HG03064 (cell line): ENCODE measurements at regions not wholly inside any gene's neighbourhood (a gene's known extent, or its start where the extent isn't known, plus 50 kb on each side); places are given as distances from the start of the nearest gene placed in this dataset.

Experiments used
- ATAC-seq: cut with Tn5 transposase; IDR thresholded peaks from one replicate; pipeline ENCODE4 v1.9.1; 2021; ENCODE audit warnings: low read depth; ENCODE audit not compliant: unreplicated experiment

DNA sequence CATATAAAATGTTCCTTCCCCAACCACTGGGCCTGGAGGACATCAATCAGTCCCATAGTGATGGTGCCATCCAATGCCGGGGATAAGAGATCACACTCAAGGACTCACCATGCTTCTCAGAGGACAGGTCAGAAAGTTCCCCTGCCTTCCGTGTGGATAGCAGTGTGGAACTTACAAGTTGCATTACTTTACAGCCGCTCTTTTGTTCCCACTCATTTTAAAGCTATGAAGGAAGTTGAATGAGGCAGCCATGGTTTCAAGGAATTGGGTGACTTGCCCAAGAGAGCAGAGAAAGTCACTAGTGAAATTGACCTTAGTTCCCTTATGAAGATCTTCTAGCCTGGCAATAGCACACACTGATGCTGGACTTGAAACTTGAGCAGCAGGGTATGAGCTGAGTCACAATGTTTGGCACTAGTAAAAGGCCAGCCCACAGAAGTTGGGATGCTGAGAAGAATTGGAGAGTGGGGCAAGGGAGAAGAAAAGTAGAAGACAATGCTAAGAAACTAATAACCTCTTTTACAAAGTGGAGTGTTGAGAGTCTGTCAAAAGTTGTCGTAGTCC lies 78.7 kb downstream of the CXCL12 start:
- ATAC-seq: no peak

DNA sequence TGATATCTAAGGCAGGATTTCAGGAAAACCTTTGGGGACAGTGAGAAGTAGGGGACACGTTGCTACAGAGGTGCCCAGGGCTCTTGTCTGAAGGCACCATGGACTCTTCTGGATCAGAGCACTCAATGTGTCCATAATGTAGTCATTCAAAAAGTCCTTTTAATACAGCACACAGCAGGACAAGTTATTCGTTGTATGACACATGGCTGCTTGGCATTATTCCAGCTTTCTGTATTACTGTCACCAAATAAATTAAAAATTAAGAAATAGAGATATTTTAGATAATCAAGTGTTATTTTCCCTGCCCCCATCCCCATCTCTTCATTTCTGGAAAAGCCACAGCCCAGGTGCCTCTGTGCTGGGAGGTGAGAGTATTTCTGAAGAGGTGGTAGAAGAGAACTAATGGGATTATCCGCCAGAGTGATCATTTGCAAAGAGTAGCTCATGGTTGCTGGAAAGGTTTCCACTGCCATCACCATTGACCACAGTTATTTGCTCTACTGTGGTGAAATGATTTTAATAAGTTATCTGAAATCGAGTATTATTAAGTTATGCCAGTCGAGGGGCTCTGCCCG lies 83.0 kb downstream of the CXCL12 start:
- no peak for ATAC-seq

DNA sequence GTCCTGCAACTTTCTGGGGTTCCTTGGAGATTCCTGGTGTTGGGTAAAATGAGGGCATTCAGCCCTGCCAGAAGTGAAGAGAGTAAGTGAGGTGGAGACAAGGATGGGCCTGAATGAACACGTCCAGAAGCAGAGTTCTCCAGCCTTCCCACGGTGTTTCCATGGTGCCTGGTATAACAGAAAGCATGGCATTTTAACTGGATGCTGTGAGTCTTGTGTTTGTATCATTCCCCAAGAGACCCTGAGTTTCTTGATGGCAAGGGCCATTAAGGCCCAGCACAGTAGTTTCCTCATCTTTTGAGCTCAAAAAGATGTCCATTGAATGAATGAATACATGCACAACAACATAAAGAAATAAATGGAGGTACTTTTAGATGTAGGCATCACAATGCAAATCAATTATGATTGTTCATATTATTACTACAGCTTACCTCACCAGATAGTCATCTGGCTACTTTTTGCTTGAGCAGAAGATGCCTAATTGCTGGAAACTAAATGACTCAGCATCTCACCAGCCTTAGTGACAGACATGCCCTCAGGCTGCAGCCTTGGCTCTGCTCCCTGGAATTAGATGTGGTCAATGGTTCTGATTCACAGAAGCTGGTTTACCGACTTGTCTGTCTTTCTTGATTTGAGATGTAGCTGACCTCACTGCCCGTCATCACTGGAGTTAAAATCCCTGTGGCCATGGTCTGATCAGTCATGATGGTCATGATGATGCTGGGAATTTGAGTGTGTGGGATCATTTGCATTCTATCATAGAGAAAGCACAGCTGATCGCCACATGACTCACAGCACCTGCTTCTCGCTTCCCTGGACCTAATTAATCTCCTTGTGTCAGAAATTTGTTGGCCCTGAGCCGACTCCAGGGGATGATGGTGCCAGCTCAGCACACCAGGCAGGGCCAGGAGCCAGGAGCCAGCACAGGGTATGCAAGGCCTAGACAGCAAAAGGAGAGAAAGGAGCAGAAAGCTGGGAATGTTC lies 83.9 kb downstream of the CXCL12 start:
- peak; percentile 81 for ATAC-seq

DNA sequence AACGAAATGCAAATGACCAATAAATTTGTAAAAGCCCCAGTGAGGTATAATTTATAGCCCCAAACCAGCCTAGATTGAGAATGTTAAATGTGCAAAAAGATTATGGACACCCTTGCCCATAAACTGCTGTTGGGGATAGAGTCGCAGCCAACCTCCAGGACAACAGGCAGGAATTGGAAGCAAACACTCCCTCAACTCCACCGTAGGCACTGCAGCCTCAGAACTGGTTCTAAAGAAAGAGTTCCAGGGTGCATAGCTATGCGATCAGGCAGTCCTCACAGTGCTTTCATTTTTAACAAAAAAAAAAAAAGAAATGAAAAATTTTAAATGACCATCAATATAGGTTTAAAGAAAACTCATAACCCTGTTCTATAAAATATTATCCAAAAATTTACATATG lies 86.2 kb downstream of the CXCL12 start:
- ATAC-seq: no peak

DNA sequence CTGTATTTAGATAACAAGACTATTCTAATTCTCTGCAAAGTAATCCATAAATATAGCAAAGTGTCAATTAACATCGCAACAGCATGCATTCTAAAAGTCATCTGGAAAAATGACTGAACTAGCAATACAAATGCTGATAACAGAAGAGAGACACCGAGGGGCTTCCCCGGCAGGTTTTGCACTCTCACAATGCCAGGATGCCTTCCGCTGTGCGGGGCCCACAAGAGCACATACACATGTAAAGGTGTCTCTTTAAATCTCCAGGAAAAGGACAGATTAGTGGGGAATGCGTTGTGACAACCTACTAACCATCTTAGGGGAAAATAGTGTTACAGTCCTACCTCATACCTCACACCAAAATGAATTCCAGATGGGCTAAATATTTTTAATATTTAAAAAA lies 86.9 kb downstream of the CXCL12 start:
- no peak for ATAC-seq

DNA sequence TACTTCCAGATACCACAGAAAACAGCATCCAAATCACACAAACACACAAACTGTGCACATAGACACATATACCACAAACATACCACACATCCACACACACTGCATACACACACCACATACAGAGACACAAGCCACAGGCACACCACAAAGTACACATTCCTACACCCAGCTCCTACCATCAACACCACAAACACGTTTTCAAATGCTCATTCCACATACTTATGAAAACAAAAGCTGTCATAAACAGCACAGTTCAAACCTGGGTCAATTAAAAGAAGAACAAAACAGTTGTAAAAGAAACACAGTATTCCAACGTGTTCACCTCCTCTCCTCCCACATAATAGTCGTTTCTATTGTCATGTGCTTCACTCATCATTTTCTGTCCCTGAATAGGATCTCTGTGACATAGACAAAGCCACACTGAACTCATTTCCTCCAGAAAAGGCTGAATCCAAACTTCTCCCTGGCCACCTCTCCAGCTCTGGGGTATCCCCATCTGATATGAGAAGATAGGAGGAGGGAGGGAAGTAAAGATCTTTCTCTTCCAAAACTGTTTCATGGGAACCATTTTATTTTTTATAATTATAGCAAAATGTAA lies 89.2 kb downstream of the CXCL12 start:
- no peak for ATAC-seq

DNA sequence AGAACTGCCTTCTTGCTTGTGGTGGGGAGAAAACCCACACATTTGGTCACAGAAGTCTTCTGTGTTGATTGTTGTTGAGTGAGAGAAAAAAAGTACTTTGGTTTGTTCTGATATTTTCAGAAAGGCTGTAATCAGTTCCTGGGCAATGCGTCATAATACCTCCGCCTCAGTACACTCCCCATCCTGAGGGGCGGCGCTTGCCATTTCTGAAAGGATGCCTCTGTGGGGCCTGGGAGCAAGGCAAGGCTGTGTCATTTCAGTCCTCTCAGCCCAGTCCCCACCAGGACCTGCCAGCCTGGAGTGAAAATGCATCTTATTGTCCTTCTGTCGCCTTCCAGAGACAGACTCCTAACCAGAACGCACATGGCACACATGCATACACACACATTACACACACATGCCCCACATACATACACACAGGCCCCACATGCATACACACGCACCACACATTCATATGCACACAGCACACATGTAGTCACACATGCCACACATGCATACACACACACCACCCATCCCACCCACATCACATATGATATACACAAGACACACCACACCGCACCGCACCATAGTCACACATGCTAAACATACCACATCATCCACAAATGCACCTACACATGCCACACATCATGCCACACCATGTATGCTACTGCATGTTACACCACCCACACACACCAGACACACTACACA lies 90.0 kb downstream of the CXCL12 start:
- no peak for ATAC-seq

DNA sequence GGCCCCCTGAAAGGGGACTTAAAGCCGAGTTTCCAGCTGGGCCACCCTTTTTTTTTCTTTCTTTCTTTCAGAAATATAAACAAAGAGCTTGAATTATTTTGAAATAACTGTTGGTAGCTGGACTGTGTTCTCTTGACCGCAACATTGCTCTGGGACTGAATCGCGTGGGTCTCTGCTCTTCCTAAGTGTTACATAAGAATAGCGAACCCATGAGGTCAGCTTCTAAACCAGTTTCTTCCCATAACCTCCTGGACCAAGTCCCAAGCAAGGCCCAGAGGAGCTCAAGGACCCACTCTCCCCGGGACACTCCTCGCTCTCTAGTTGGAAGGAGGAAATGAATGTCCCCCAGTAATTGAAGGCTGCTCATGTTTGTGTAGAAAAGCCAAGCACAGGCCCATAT lies 91.1 kb downstream of the CXCL12 start:
- no peak for ATAC-seq

DNA sequence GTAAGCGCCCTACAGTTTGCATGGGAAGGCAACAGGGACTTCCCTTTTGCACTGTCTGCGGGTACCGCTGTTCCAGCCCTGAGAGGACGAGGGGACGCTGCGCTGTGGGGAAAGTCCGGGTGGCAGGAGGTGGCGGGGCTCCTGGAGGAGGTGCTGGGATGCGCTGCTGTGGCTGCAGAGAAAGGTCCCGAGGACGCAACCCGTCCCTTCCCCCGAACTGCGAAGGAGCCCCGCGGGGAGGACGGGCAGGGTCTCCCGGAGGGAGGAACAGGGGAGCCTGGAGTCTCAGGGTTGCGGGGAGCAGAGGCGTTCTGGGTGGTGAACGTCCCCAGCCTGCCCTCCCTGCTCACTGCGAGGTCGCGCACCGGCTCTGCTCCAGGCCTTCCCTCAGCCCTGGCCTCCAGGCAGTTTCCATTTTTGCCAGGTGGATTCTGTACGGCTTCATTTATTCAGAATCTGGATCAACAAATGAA lies 91.6 kb downstream of the CXCL12 start:
- no peak for ATAC-seq

DNA sequence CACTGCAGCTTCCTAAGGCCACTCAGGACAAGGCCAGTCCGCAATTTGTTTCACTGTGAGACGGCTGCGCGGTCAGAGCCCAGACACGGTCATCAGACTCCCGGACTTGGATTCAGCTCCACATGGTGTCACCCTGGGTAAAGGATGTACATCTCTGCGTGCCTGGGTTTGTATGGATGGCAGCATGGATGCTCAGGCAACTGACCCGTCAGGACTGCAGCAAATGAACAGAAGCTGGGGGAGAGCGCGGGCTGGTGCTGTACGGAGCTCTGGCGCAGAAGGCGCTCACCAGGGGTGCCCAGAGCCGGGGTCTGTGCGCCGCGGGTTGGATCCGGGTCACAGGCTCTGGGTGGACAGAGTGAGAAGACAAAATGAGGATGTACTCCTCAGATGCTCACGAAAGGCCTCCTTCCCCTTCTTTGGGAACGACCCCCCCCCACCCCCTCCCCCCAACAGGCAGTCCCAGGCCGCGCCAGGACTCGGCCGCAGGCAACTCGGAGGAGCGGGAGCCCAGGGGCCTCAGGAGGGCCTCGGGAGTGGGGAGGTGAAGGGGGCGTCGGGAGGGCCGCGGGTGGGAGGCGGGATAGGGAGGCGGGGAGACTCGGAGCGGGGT lies 92.4 kb downstream of the CXCL12 start:
- ATAC-seq: no peak

DNA sequence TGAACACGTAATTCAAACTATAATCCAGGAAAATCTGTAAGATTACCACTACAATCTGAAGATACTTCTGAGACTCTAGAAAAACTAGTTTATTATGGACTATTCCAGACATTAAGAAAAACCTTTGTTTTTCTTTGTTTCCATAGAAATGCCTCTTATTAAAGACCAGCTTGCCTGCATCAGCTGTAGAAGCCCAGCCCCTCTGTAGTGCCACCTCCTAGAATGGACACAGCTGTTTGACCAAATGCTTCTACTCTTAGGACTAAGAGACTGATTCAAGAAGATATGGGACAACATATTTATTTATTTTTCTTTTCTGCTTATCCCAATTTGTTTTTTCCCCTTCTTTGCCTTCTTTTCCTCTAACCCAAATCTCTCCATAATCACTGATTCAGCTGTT lies 93.8 kb downstream of the CXCL12 start:
- ATAC-seq: no peak

DNA sequence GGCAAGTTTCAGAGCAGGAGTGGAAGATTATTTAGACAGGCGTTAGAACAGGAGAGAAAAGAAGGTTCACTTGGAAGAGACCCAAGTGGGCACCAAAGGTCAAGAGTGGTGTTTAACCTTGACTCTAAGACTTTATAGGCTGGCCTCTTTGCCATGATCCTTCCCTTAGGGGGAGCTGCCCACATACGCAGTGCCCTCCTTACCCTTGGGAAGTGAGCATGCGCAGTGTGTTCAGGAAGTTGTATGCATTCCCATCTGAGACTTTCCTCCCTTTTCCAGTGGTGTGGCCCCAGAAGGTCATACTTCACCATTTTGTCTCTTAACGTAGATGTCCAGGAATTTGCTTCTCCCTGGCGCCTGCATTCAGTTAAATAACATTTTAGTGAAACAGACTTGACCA lies 95.8 kb downstream of the CXCL12 start:
- no peak for ATAC-seq

DNA sequence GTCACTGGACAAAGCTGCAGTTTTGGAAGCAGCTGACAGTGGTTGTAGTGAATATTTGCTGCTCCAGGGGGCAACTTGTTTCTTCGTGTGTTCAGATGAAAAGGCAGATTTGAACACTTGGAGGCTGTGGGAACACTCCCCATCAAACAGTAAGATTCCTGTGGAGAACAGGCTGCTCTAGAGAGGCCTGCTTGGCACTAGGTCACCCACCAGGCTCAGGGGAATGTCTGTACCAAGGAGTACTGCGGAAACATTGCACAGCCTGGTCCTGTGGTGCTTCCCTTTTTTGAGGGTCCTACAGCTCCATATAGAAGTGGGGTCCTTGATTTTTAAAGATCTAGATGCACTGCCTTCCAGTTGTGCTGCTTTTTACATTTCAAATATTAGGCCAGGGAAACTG lies 97.5 kb downstream of the CXCL12 start:
- ATAC-seq: no peak

DNA sequence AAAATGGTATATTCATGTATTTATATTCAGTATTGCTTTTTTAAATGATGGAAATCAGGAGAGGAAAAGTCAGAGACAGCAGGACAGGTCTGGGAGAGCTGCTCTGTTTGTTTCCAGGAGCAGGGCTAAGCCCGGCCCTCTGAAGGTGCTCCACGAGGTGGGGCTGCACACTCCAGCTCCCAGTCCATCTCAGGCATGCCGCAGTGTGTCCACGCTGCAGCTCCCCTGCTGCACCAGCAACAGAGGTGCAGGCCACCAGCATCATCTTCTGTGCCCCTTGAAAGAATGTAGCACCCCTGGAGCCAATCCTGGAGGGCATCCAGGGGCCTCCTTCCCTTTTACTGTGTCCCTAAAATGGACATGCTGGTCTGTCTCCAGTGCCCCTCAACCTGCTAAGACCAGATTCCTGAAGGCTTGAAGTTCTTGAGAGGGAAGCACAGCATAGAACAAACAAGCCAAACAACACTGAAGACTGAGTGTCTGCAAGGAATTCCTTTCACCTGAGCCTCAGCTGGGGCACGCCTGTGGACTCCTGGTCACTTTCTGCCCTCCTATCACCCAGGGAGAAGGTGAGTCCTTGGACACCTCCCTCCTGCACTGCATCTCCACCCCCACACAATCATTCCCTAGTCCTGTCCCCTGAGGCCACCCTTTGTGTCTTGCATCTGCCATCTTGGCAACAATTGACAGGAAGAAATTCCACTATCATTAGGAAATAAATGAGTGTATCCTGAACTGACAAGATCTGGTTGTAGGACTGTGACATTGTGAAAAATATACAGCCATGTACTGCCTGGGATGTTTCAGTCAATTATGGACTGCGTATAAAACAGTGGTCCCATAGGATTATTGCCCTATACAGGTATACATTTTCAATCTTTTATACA lies 100.5 kb downstream of the CXCL12 start:
- no peak for ATAC-seq

DNA sequence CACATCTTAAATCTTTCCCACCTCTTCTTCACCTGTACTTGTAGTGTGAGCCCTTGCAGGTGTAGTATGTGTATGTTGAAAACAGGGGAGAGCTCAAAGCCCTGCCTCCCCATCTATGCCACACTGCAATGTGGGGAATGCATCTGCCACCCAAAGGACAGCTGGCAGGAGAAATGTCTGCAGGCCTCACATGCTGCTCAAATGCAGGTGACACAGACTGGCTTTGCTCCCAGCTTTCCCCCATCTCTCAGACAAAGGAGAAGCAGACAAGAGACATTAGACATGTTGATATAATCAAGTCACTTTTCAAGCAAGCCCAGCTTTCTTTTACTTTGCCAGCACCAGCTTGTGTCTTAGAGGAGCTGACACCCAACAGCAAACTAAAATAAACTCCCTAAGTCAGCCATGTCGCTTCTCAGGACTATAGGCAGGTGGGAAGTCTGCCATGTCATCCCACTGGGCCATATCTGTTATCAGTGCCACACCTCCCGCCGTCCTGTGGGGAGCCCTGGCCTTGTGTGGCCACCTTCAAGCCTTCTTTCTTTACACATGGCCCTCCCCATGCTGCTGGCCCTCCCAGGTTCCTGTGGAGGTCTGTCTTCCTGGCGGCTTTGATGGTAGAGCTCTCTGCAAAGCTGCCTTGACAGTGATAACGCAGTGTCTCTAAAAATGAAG lies 102.1 kb downstream of the CXCL12 start:
- ATAC-seq: no peak

DNA sequence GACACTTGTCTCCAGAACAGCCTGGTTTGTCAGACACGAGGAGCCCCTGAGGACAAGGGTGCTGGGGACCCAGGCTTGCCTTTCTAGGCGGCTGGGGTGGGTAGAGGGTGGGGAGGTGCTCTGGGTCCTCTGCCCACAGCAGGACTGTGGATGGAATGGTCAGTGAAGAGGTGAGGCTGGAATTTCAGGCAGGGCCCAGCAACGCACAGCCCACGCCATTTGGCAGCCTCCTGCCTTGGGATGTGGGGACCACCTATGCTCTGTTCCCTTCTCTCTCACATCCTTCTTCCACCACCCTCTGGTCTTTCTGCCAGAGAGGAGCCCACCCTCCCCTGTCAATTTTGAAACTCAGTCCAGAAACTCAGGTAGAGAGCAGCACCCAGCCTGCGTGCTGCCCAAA lies 103.2 kb downstream of the CXCL12 start:
- ATAC-seq: no peak

DNA sequence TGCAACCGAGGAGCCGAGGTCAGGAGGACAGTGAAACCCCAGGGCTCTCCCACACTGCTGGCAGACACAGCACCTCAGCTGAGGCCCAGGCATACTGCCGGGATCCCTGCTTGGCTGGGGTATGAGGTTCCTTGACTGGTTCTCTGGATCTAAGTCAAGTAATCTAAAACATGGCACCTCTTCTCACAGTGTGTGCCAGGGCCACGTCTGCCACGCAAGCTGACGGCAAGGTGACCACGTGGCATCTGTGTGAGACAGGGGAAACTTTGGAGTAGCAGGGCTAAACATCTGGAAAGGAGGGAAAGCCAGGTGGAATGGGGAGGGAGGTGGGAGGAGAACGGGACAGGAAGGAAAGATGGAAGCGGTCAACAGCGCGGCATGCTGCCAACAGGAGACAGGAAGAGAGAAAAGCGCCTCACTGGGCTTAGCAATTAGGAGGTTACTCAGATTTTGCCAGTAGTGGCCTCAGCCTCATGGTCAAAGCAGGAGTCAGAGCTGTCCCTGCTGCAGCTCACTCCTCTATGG lies 103.7 kb downstream of the CXCL12 start:
- ATAC-seq: no peak

DNA sequence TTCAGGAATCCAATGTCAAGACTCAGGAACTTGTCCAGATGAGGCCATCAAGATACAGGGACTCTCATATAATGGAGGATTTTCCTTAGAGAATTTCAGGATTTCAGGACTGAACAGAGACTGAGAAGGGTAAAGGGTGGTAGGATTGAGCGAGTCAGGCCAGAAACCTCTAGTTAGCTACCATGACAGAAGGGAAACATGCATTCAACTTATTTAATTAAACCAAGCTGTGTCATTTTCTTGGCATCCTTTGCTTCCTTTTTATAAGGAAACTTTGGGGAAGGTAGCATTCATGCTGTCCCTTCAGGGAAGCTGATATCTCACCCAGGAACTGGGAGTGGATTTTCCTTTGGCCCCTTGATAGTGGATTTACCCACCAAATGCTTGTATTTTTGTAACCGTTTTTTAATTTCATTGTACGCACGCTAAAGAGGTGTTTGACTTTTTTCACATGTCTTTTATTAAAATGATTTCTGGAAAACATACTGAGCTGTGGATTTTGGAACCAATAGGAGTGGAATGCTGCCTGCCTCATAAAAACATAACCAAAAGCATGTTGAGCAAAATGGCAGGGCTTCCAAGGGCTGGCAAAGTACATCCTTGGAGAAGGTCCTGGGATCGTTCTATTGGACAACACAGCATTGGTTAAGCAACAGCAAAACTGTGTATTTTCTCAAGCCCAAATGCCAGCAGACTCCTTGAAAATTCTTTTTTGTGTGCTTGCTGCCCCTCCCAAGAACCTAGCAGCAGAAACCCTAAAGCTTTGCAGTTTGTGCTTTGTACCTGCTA lies 104.5 kb downstream of the CXCL12 start:
- no peak for ATAC-seq
